Keratinocyte (primary cell): ENCODE measurements at regions not wholly inside any gene's neighbourhood (a gene's known extent, or its start where the extent isn't known, plus 50 kb on each side); places are given as distances from the start of the nearest gene placed in this dataset.

ENCODE experiments used
- DNase-seq: peaks from one replicate; pipeline ENCODE4 v3.0.0-alpha.2; 2011; ENCODE audit warnings: low read depth, missing footprints, low spot score
- FAIRE-seq: peaks from 2 replicates; lab custom pipeline; 2011; peaks lifted over from hg19 to GRCh38; lab: Jason Lieb, UNC
- H2AFZ ChIP-seq: 2 replicates; pipeline ENCODE4 v1.6.0; 2012; ENCODE audit warnings: low read length, control low read depth, inconsistent platforms; ENCODE audit not compliant: control insufficient read depth
- H3K27ac ChIP-seq: 2 replicates; pipeline ENCODE4 v1.5.1; 2011; ENCODE audit warnings: low read length; ENCODE audit not compliant: control insufficient read depth, insufficient read depth
- H3K27me3 ChIP-seq: 3 replicates; pipeline ENCODE4 v1.6.0; 2011; ENCODE audit warnings: low read length; ENCODE audit not compliant: control insufficient read depth, insufficient read depth; ENCODE audit errors: extremely low read depth
- H3K36me3 ChIP-seq, 2 experiments: 2 replicates in 1 of 2; 3 replicates in 1 of 2; pipeline ENCODE4 v1.5.1; 2011; ENCODE audit warnings: low read length in 2 of 2, mild to moderate bottlenecking in 1 of 2; ENCODE audit not compliant: control insufficient read depth in 2 of 2, insufficient read depth in 2 of 2; ENCODE audit errors: extremely low read depth in 1 of 2
- H3K4me1 ChIP-seq: 3 replicates; pipeline ENCODE4 v1.5.1; 2011; ENCODE audit warnings: low read length; ENCODE audit not compliant: control insufficient read depth, insufficient read depth; ENCODE audit errors: extremely low read depth
- H3K4me2 ChIP-seq: 3 replicates; pipeline ENCODE4 v1.6.0; 2011; ENCODE audit warnings: low read depth, low read length; ENCODE audit not compliant: control insufficient read depth, insufficient read depth; ENCODE audit errors: extremely low read depth
- H3K4me3 ChIP-seq, 3 experiments: fragments of 200-600 bp in 1 of 3; sonication (generic) in 1 of 3; 2 replicates in 2 of 3; 3 replicates in 1 of 3; pipeline ENCODE4 v1.5.1; 2011 to 2016; ENCODE audit warnings: low read length in 3 of 3, mild to moderate bottlenecking in 3 of 3, control low read depth in 2 of 3, inconsistent platforms in 1 of 3, low read depth in 1 of 3, mixed read lengths in 1 of 3, mixed run types in 1 of 3, moderate library complexity in 1 of 3; ENCODE audit not compliant: control insufficient read depth in 2 of 3, insufficient read depth in 2 of 3; ENCODE audit errors: extremely low read depth in 1 of 3
- H3K79me2 ChIP-seq: 2 replicates; pipeline ENCODE4 v1.6.0; 2012; ENCODE audit warnings: low read length; ENCODE audit not compliant: control insufficient read depth, insufficient read depth
- H3K9ac ChIP-seq: 3 replicates; pipeline ENCODE4 v1.6.0; 2011; ENCODE audit warnings: low read length; ENCODE audit not compliant: control insufficient read depth, insufficient read depth; ENCODE audit errors: extremely low read depth
- H3K9me1 ChIP-seq: 3 replicates; pipeline ENCODE4 v1.6.0; 2011; ENCODE audit warnings: low read length; ENCODE audit not compliant: control insufficient read depth, insufficient read depth; ENCODE audit errors: extremely low read depth
- H3K9me3 ChIP-seq: 2 replicates; pipeline ENCODE4 v1.5.1; 2012; ENCODE audit warnings: low read depth, low read length; ENCODE audit not compliant: control insufficient read depth
- H4K20me1 ChIP-seq: 3 replicates; pipeline ENCODE4 v1.6.0; 2011; ENCODE audit warnings: low read length; ENCODE audit not compliant: control insufficient read depth, insufficient read depth; ENCODE audit errors: extremely low read depth
- CTCF ChIP-seq, 3 experiments: IDR thresholded peaks in 1 of 3; conservative IDR thresholded peaks in 1 of 3; optimal IDR thresholded peaks in 1 of 3; 2 replicates in 2 of 3; 3 replicates in 1 of 3; pipeline versions ENCODE3 to v1.5.1; 2011; ENCODE audit warnings: low read length in 3 of 3, mild to moderate bottlenecking in 3 of 3, moderate library complexity in 2 of 3, control low read depth in 1 of 3, inconsistent platforms in 1 of 3; ENCODE audit not compliant: insufficient read depth in 2 of 3; ENCODE audit errors: extremely low read depth in 1 of 3
- EZH2 ChIP-seq: IDR thresholded peaks from one replicate; pipeline ENCODE4 v1.6.1; 2012; ENCODE audit warnings: inconsistent platforms, mild to moderate bottlenecking, low read length, moderate library complexity
- dilution Hi-C: fragments of 300-500 bp; cut with MboI; formaldehyde crosslinking; loops from one replicate; pipeline ENCODE4 v1.7.0; 2020; ENCODE audit warnings: low sequenced_read_pairs; ENCODE audit not compliant: extremely low pct_ligation_motif_present

- dilution Hi-C loops = no loop called here
- no peaks in the 10 kb centered on the region for H3K4me1 ChIP-seq
- no peaks in the 10 kb centered on the region for H3K79me2 ChIP-seq
- no peaks in the 10 kb centered on the region for H3K36me3 ChIP-seq
- no peak overlapping the region for H3K4me2 ChIP-seq
- no peaks in the 10 kb centered on the region for H3K9me1 ChIP-seq
- no peaks in the 10 kb centered on the region for H4K20me1 ChIP-seq
- peaks cover 3% of the 10 kb centered on the region for H3K27me3 ChIP-seq
- no peak overlapping the region for H3K4me3 ChIP-seq
- no peak overlapping the region for H2AFZ ChIP-seq
- H3K9me3 ChIP-seq = no peaks in the 10 kb centered on the region
- TF ChIP-seq EZH2 (no peak), CTCF (optimal IDR thresholded peaks at IDR 0.05 in 1 of 3, IDR thresholded peaks at IDR 0.05 in 1 of 3, conservative IDR thresholded peaks at IDR 0.05 in 1 of 3; ENCODE audit: extremely low read depth in 1 of 3, insufficient read depth in 2 of 3, low read length in 3 of 3) (no peak)
- H3K27ac ChIP-seq = no peak overlapping the region
- H3K9ac ChIP-seq = no peak overlapping the region
- FAIRE-seq (no peak), DNase-seq (no peak)
These were observed 171.9 kb upstream of the CACNA2D1 start for GRCh38 chr7:82615527-82615926.

- no peaks in the 10 kb centered on the region for H3K36me3 ChIP-seq
- no peak overlapping the region for H3K4me2 ChIP-seq
- dilution Hi-C loops = no loop called here
- DNase-seq (no peak), FAIRE-seq (no peak)
- H3K27me3 ChIP-seq = no peaks in the 10 kb centered on the region
- H3K9me3 ChIP-seq = no peaks in the 10 kb centered on the region
- TF ChIP-seq CTCF (optimal IDR thresholded peaks at IDR 0.05 in 1 of 3, IDR thresholded peaks at IDR 0.05 in 1 of 3, conservative IDR thresholded peaks at IDR 0.05 in 1 of 3; ENCODE audit: extremely low read depth in 1 of 3, insufficient read depth in 2 of 3, low read length in 3 of 3) (no peak), EZH2 (no peak)
- no peak overlapping the region for H3K27ac ChIP-seq
- no peak overlapping the region for H2AFZ ChIP-seq
- no peak overlapping the region for H3K4me3 ChIP-seq
- H3K79me2 ChIP-seq = no peaks in the 10 kb centered on the region
- H3K4me1 ChIP-seq = no peaks in the 10 kb centered on the region
- H4K20me1 ChIP-seq = no peaks in the 10 kb centered on the region
- no peaks in the 10 kb centered on the region for H3K9me1 ChIP-seq
- H3K9ac ChIP-seq = no peak overlapping the region
These were observed 166.2 kb upstream of the CACNA2D1 start for GRCh38 chr7:82609746-82610145.
